ENCODE measurements at regions not wholly inside any gene's neighbourhood (a gene's known extent, or its start where the extent isn't known, plus 50 kb on each side); places are given as distances from the start of the nearest gene placed in this dataset.
A peak's percentile ranks its signal among the peaks of the same experiment; 100 is the strongest.

GRCh38 chr21:41665766-41666595 lies 100.9 kb downstream of the RIPK4 start:
- peaks cover under 1 to 2% of the 10 kb centered on the region in 2 donors for H3K9me3 ChIP-seq (ENCODE audit: control insufficient read depth in 2 of 2, insufficient read depth in 1 of 2, low read depth in 1 of 2, low read length in 1 of 2)
- peaks cover 5 to 40% of the 10 kb centered on the region in 2 donors for H3K4me1 ChIP-seq (ENCODE audit: control insufficient read depth in 2 of 2, insufficient read depth in 2 of 2, low read length in 1 of 2)
- H3K36me3 ChIP-seq (ENCODE audit: control insufficient read depth in 2 of 2, insufficient read depth in 2 of 2, low read length in 1 of 2): no peaks in the 10 kb centered on the region
- 79 to 81% methylated on average over 16 of the region's 16 CpGs for WGBS, 2 donors
- no peaks in the 10 kb centered on the region for H3K27me3 ChIP-seq (ENCODE audit: control insufficient read depth in 1 of 2, insufficient read depth in 2 of 2, low read length in 2 of 2)
- H3K4me3 ChIP-seq (ENCODE audit: low read depth in 1 of 2, low read length in 2 of 2): no peak overlapping the region
- peak overlapping the region; percentile 93 to 98 for H3K27ac ChIP-seq (ENCODE audit: low read depth in 2 of 2, low read length in 1 of 2)

DNA sequence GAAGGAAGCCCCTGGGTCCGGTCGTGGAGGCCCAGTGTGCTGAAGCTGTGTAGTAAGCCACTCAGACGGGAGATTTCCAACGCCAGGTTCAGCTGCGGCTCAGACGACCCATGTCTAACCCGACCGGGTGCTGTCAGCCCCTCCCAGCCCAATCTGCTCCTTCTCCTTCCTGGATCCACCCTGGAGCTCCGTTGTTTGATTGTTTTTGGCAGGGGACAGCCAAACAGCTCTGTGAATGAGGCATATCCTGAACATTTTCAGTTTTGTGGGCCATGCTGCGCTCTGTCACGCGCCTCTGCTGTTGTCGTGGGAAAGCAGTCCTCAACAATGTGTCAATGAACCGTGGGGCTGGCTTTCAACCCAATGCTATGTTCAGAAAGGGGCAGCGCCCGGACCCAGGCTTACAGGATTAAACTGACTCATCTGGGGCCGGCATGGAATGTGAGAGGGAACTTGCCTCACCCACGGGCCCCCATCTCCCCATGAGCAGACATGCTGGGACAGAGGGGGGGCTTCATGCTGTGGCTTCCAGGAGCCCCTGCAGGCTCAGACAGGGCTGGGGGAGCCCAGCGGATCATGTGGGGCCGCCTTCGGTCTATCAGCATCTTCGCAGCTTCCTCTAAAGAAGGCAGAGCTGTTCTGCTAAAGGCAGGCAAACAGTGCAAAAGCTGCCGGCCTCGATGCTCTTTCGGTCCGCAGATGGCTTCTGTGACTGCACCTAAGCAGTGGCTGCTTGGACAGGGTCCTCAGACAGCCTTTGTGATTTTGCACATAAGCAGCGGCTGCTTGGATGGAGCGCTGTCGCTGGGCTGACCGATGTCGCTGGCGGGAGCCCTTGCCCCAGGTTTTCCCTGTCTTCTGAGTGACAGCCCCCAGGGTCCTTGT lies 101.7 kb downstream of the RIPK4 start:
- Histone ChIP-seq H3K9me3 (ENCODE audit: control insufficient read depth in 2 of 2, insufficient read depth in 1 of 2, low read depth in 1 of 2, low read length in 1 of 2) (peaks cover 2 to 3% of the 10 kb centered on the region in 2 donors), H3K36me3 (ENCODE audit: control insufficient read depth in 2 of 2, insufficient read depth in 2 of 2, low read length in 1 of 2) (no peaks in the 10 kb centered on the region), H3K4me3 (ENCODE audit: low read depth in 1 of 2, low read length in 2 of 2) (peak overlapping the region in 1 of 2 donors; percentile 22), H3K27ac (ENCODE audit: low read depth in 2 of 2, low read length in 1 of 2) (peak overlapping the region; percentile 93 to 98), H3K27me3 (ENCODE audit: control insufficient read depth in 1 of 2, insufficient read depth in 2 of 2, low read length in 2 of 2) (no peaks in the 10 kb centered on the region), H3K4me1 (ENCODE audit: control insufficient read depth in 2 of 2, insufficient read depth in 2 of 2, low read length in 1 of 2) (peaks cover 5 to 43% of the 10 kb centered on the region in 2 donors)
- 50 to 63% methylated on average over 32 of the region's 32 CpGs for WGBS, 2 donors

DNA sequence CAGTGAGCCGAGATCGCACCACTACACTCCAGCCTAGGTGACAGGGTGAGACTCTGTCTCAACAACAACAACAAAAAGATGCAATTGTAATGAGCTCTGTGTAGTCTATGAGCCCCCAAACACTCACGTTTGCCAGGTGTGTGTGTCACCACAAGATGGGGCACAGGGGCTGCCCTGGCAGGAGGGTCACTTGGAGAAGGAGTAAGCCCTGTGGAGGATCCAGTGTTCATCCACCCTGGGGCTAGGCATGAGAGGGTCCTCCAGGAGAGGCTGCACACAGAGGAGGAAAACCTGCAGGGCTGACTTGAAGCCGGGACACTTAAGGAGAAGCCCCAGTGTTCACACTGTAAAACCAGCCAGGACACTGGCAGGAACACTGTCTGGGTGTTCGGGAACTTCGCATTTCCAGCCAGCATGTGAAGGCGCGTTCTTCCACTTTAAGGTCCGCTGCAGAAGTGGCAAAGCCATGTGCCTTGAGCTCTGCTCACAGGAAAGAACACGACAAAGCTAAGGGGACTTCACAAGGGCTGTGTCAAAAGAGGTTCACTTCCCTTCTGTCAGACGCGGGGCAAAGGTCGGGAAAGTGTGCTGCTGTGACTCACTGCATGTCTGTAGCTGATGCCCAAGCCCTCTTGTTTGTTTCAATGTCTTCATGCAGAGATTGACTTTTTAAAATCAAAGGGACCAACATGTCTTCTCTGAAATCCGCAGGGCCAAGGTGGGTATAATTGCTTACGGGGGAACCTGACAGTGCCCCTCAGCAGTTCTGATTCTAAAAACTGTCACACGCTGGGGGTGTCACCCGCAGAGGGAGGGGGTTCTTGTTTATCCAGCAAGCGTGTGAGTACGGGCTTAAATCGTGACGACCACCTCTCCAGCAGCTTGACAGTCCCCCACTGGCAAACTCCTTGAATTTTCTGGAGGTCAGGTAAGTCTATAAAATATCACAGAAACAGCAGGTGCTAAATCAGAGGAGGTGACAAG lies 102.8 kb downstream of the RIPK4 start:
- H3K27ac ChIP-seq (ENCODE audit: low read depth in 2 of 2, low read length in 1 of 2): peak overlapping the region; percentile 93 to 98
- peaks cover 2 to 3% of the 10 kb centered on the region in 2 donors for H3K9me3 ChIP-seq (ENCODE audit: control insufficient read depth in 2 of 2, insufficient read depth in 1 of 2, low read depth in 1 of 2, low read length in 1 of 2)
- H3K36me3 ChIP-seq (ENCODE audit: control insufficient read depth in 2 of 2, insufficient read depth in 2 of 2, low read length in 1 of 2): no peaks in the 10 kb centered on the region
- no peaks in the 10 kb centered on the region for H3K27me3 ChIP-seq (ENCODE audit: control insufficient read depth in 1 of 2, insufficient read depth in 2 of 2, low read length in 2 of 2)
- peaks cover 5 to 42% of the 10 kb centered on the region in 2 donors for H3K4me1 ChIP-seq (ENCODE audit: control insufficient read depth in 2 of 2, insufficient read depth in 2 of 2, low read length in 1 of 2)
- 60 to 61% methylated on average over 21 of the region's 21 CpGs for WGBS, 2 donors
- peak overlapping the region; percentile 22 to 23 for H3K4me3 ChIP-seq (ENCODE audit: low read depth in 1 of 2, low read length in 2 of 2)

DNA sequence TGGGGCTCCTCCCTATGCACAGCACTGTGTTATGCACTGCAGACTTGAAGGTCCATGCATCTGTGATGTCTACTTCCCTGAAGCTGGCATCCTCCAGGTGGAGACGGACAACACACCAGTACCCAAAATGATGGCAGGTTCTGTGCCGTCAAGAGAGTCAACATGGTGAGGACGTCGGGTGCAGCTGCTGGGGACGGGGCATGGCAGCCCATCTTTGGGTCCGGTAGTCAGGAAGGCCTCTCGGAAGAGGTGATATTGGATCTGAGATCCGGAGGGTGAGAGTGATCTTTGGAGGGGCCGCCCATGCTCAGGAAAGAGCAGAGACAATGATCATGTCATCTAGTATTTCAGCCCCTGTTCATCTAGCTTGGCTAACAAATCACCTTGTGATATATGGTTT lies 104.1 kb downstream of the RIPK4 start:
- no peaks in the 10 kb centered on the region for H3K36me3 ChIP-seq (ENCODE audit: control insufficient read depth in 2 of 2, insufficient read depth in 2 of 2, low read length in 1 of 2)
- peaks cover 5 to 35% of the 10 kb centered on the region in 2 donors for H3K4me1 ChIP-seq (ENCODE audit: control insufficient read depth in 2 of 2, insufficient read depth in 2 of 2, low read length in 1 of 2)
- no peak overlapping the region for H3K4me3 ChIP-seq (ENCODE audit: low read depth in 1 of 2, low read length in 2 of 2)
- 94% methylated on average over 9 of the region's 9 CpGs for WGBS, 2 donors
- H3K27me3 ChIP-seq (ENCODE audit: control insufficient read depth in 1 of 2, insufficient read depth in 2 of 2, low read length in 2 of 2): no peaks in the 10 kb centered on the region
- H3K9me3 ChIP-seq (ENCODE audit: control insufficient read depth in 2 of 2, insufficient read depth in 1 of 2, low read depth in 1 of 2, low read length in 1 of 2): peaks cover 0 to 3% of the 10 kb centered on the region in 2 donors
- no peak overlapping the region for H3K27ac ChIP-seq (ENCODE audit: low read depth in 2 of 2, low read length in 1 of 2)

- no peaks in the 10 kb centered on the region for H3K27me3 ChIP-seq (ENCODE audit: control insufficient read depth in 1 of 2, insufficient read depth in 2 of 2, low read length in 2 of 2)
- H3K4me1 ChIP-seq (ENCODE audit: control insufficient read depth in 2 of 2, insufficient read depth in 2 of 2, low read length in 1 of 2): peaks cover 5 to 38% of the 10 kb centered on the region in 2 donors
- 89 to 93% methylated on average over 7 of the region's 7 CpGs for WGBS, 2 donors
- no peak overlapping the region for H3K4me3 ChIP-seq (ENCODE audit: low read depth in 1 of 2, low read length in 2 of 2)
- no peaks in the 10 kb centered on the region for H3K36me3 ChIP-seq (ENCODE audit: control insufficient read depth in 2 of 2, insufficient read depth in 2 of 2, low read length in 1 of 2)
- H3K27ac ChIP-seq (ENCODE audit: low read depth in 2 of 2, low read length in 1 of 2): no peak overlapping the region
- peaks cover 0 to 3% of the 10 kb centered on the region in 2 donors for H3K9me3 ChIP-seq (ENCODE audit: control insufficient read depth in 2 of 2, insufficient read depth in 1 of 2, low read depth in 1 of 2, low read length in 1 of 2)
These were observed 104.7 kb downstream of the RIPK4 start for GRCh38 chr21:41662161-41662560.

- Histone ChIP-seq H3K27me3 (ENCODE audit: control insufficient read depth in 1 of 2, insufficient read depth in 2 of 2, low read length in 2 of 2) (no peaks in the 10 kb centered on the region), H3K4me3 (ENCODE audit: low read depth in 1 of 2, low read length in 2 of 2) (no peak overlapping the region), H3K4me1 (ENCODE audit: control insufficient read depth in 2 of 2, insufficient read depth in 2 of 2, low read length in 1 of 2) (peaks cover 5 to 31% of the 10 kb centered on the region in 2 donors), H3K36me3 (ENCODE audit: control insufficient read depth in 2 of 2, insufficient read depth in 2 of 2, low read length in 1 of 2) (no peaks in the 10 kb centered on the region), H3K9me3 (ENCODE audit: control insufficient read depth in 2 of 2, insufficient read depth in 1 of 2, low read depth in 1 of 2, low read length in 1 of 2) (peaks cover 0 to 3% of the 10 kb centered on the region in 2 donors), H3K27ac (ENCODE audit: low read depth in 2 of 2, low read length in 1 of 2) (no peak overlapping the region)
- 72 to 90% methylated on average over 10 of the region's 10 CpGs for WGBS, 2 donors
These were observed 106.1 kb downstream of the RIPK4 start for GRCh38 chr21:41660748-41661147.

DNA sequence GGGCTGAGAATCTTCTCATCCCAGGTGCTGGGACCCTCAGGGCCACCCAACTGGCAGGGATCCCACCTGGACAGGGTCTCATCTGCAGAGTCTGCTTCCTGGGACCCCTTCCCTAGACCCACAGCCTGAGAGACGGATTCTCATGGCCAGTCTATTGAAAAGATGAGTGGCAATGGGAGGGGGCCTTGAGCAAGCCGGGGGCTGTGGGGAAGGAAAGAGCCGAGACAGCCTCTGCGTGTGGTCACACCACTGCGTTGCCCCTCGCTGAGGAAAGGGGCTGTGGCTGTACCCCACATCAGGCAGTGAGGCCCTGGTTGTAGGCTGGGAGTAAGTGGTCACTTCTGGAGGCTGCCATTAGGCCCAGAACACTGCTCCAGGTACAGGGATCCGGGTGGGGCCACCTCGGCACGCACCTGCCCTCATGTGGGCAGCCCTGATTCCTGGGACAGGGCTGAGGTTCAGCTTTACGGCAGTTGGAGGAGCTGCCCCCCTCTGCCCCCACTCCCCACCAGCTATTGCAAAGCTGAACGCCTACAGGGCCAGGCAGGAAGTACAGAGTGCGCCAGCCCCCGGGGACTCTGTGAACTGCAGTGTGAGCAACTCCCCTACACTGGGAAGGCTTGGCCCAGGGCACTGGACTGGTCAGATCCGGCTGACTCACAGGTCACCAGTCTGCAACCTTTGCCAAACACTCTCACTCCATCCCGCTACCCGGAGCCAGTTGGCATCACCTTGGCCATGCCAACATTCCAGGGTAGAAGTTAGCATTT lies 106.9 kb downstream of the RIPK4 start:
- H3K4me3 ChIP-seq (ENCODE audit: low read depth in 1 of 2, low read length in 2 of 2): no peak overlapping the region
- peaks cover 0 to 3% of the 10 kb centered on the region in 2 donors for H3K9me3 ChIP-seq (ENCODE audit: control insufficient read depth in 2 of 2, insufficient read depth in 1 of 2, low read depth in 1 of 2, low read length in 1 of 2)
- WGBS, 2 donors: 84% methylated on average over 16 of the region's 16 CpGs
- no peaks in the 10 kb centered on the region for H3K36me3 ChIP-seq (ENCODE audit: control insufficient read depth in 2 of 2, insufficient read depth in 2 of 2, low read length in 1 of 2)
- H3K27me3 ChIP-seq (ENCODE audit: control insufficient read depth in 1 of 2, insufficient read depth in 2 of 2, low read length in 2 of 2): no peaks in the 10 kb centered on the region
- H3K27ac ChIP-seq (ENCODE audit: low read depth in 2 of 2, low read length in 1 of 2): no peak overlapping the region
- H3K4me1 ChIP-seq (ENCODE audit: control insufficient read depth in 2 of 2, insufficient read depth in 2 of 2, low read length in 1 of 2): peaks cover 2 to 25% of the 10 kb centered on the region in 2 donors

GRCh38 chr21:41656946-41657525 lies 109.8 kb downstream of the RIPK4 start:
- 79 to 81% methylated on average over 6 of the region's 6 CpGs for WGBS, 2 donors
- H3K27ac ChIP-seq (ENCODE audit: low read depth in 2 of 2, low read length in 1 of 2): peak overlapping the region in 1 of 2 donors; percentile 14
- H3K36me3 ChIP-seq (ENCODE audit: control insufficient read depth in 2 of 2, insufficient read depth in 2 of 2, low read length in 1 of 2): no peaks in the 10 kb centered on the region

More at GRCh38 chr21:41656946-41657525, 109.8 kb downstream of the RIPK4 start:
- Histone ChIP-seq H3K27me3 (ENCODE audit: control insufficient read depth in 1 of 2, insufficient read depth in 2 of 2, low read length in 2 of 2) (no peaks in the 10 kb centered on the region), H3K9me3 (ENCODE audit: control insufficient read depth in 2 of 2, insufficient read depth in 1 of 2, low read depth in 1 of 2, low read length in 1 of 2) (peaks cover 0 to 3% of the 10 kb centered on the region in 2 donors), H3K4me3 (ENCODE audit: low read depth in 1 of 2, low read length in 2 of 2) (no peak overlapping the region), H3K4me1 (ENCODE audit: control insufficient read depth in 2 of 2, insufficient read depth in 2 of 2, low read length in 1 of 2) (peaks cover 2 to 22% of the 10 kb centered on the region in 2 donors)
